Thoracic aorta (tissue), 2 donors: ENCODE measurements at regions not wholly inside any gene's neighbourhood (a gene's known extent, or its start where the extent isn't known, plus 50 kb on each side); places are given as distances from the start of the nearest gene placed in this dataset.

Experiments used
- ATAC-seq: fragments of 150-250 bp; one replicate; pipeline ENCODE4 v1.8.0; 2017; ENCODE audit warnings: low read depth; ENCODE audit not compliant: insufficient number of reproducible peaks, low FRiP score
- DNase-seq: peaks from one replicate; pipeline ENCODE4 v3.0.0-alpha.2; 2020; ENCODE audit warnings: low spot score
- H3K27ac ChIP-seq, 2 donors: fragments of 200-600 bp; sonication (generic); 1 replicate in 1 of 2; 2 replicates in 1 of 2; pipeline ENCODE4 v1.5.1; 2016; ENCODE audit warnings: mild to moderate bottlenecking in 2 of 2, moderate library complexity in 2 of 2
- H3K27me3 ChIP-seq: fragments of 200-600 bp; sonication (generic); replicated peaks from 2 replicates; pipeline ENCODE4 v1.6.0; 2016; ENCODE audit warnings: mild to moderate bottlenecking; ENCODE audit not compliant: insufficient read depth
- H3K36me3 ChIP-seq: fragments of 200-600 bp; sonication (generic); one replicate; pipeline ENCODE4 v1.5.1; 2016
- H3K4me1 ChIP-seq, 2 donors: fragments of 200-600 bp; sonication (generic); 1 replicate in 1 of 2; 2 replicates in 1 of 2; pipeline versions ENCODE4 v1.5.1 to v1.6.0; 2016; ENCODE audit warnings: low read depth in 2 of 2, mild to moderate bottlenecking in 1 of 2; ENCODE audit not compliant: control insufficient read depth in 1 of 2
- H3K4me3 ChIP-seq: fragments of 200-600 bp; sonication (generic); 2 replicates; pipeline ENCODE4 v1.5.1; 2016; ENCODE audit warnings: mild to moderate bottlenecking
- H3K9me3 ChIP-seq: fragments of 200-600 bp; sonication (generic); 2 replicates; pipeline ENCODE4 v1.5.1; 2016
- TF ChIP-seq, protein P1 (sequence below): fragments of 200-600 bp; sonication (generic); IDR thresholded peaks from one replicate; pipeline ENCODE4 v1.5.1; 2019; ENCODE audit warnings: antibody characterized with exemption

DNA sequence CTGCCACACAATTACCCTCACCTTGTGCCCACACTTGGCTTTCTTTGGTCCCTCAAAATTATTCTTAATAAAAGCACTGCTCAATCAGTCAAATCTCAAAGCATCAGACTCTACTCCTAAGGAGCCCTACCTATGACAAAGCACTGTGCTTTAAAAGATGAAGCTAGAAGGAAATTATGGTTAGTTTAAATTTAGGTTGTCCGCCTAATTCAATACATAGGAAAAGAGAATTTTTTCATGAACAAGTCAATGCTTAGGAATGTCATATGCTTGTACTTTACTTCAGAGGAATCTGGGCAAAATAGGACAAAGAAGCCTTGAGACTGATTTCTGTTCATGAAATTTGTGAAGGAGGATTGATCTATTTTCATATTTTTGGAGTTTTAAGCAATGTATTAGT, 726.4 kb upstream of the CDH2 start:
- ATAC-seq (no peak), DNase-seq (no peak)
- H3K4me1 ChIP-seq, result no peaks in the 10 kb centered on the region
- TF ChIP-seq, protein P1, sequence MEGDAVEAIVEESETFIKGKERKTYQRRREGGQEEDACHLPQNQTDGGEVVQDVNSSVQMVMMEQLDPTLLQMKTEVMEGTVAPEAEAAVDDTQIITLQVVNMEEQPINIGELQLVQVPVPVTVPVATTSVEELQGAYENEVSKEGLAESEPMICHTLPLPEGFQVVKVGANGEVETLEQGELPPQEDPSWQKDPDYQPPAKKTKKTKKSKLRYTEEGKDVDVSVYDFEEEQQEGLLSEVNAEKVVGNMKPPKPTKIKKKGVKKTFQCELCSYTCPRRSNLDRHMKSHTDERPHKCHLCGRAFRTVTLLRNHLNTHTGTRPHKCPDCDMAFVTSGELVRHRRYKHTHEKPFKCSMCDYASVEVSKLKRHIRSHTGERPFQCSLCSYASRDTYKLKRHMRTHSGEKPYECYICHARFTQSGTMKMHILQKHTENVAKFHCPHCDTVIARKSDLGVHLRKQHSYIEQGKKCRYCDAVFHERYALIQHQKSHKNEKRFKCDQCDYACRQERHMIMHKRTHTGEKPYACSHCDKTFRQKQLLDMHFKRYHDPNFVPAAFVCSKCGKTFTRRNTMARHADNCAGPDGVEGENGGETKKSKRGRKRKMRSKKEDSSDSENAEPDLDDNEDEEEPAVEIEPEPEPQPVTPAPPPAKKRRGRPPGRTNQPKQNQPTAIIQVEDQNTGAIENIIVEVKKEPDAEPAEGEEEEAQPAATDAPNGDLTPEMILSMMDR, result no peak
- no peaks in the 10 kb centered on the region for H3K27me3 ChIP-seq
- no peaks in the 10 kb centered on the region for H3K36me3 ChIP-seq
- no peak overlapping the region for H3K4me3 ChIP-seq
- no peak overlapping the region for H3K27ac ChIP-seq
- no peaks in the 10 kb centered on the region for H3K9me3 ChIP-seq

DNA sequence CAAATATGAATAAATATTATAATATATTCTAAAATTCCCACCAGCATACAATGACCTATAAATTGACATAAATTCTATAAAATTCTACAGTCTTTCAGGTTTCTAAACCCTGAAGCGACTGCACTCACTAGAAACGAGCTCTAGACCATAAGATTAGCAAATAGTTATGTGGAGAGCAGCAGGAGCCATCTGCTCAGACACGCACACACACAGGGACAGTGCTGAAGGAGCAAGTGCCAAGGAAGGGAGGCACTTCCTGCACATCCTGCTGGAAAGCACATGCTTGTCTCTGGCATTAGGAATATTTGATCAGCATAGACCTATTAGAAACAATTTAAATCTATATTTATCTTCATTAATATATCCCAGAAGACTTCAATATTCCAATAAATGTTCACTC, 713.9 kb upstream of the CDH2 start:
- H3K4me1 ChIP-seq, result no peaks in the 10 kb centered on the region
- H3K36me3 ChIP-seq, result no peaks in the 10 kb centered on the region
- TF ChIP-seq, protein P1, result no peak
- no peaks in the 10 kb centered on the region for H3K27me3 ChIP-seq
- H3K4me3 ChIP-seq, result no peak overlapping the region
- H3K9me3 ChIP-seq, result peaks cover 3% of the 10 kb centered on the region
- ATAC-seq (no peak), DNase-seq (no peak)
- no peak overlapping the region for H3K27ac ChIP-seq

DNA sequence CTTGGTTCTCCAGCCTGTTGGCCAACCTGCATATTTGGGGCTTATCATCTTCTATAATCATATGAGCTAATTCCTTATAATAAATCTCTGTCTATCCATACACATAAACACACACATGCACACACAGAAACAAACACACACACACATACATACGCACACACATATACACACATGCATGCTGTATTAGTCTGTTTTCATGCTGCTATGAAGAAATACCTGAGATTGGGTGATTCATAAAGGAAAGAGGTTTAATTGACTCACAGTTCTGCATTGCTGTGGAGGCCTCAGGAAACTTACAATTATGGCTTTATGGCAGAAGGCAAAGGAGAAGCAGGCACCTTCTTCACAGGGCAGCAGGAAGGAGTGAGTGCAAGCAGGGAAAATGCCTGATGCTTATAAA, 707.4 kb upstream of the CDH2 start:
- no peak overlapping the region for H3K4me3 ChIP-seq
- TF ChIP-seq, protein P1, result no peak
- H3K36me3 ChIP-seq, result no peaks in the 10 kb centered on the region
- no peak for DNase-seq
- no peaks in the 10 kb centered on the region for H3K27me3 ChIP-seq
- no peak overlapping the region for H3K27ac ChIP-seq
- ATAC-seq, result no peak
- H3K4me1 ChIP-seq, result no peaks in the 10 kb centered on the region
- no peaks in the 10 kb centered on the region for H3K9me3 ChIP-seq

DNA sequence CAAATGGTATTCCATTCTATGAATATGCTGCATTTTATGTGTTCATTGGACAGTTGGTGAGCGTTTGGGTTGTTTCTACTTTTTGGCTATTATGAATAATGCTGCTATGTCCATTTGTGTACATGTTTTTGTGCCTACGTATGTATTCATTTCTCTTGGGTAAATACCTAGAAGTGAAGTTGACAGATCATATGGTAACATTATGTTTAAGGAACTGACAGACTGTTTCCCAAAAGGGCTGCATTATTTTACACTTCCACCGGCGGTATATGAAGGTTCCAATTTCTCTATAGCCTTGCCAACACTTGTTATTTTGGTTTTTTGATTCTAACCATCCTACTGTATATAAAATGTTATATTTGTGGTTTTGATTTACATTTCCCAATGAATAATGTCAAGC, 703.9 kb upstream of the CDH2 start:
- Histone ChIP-seq H3K9me3 (no peaks in the 10 kb centered on the region), H3K4me1 (no peaks in the 10 kb centered on the region), H3K27ac (no peak overlapping the region), H3K36me3 (no peaks in the 10 kb centered on the region), H3K4me3 (no peak overlapping the region), H3K27me3 (no peaks in the 10 kb centered on the region)
- DNase-seq (no peak), ATAC-seq (no peak)
- TF ChIP-seq, protein P1, result no peak

DNA sequence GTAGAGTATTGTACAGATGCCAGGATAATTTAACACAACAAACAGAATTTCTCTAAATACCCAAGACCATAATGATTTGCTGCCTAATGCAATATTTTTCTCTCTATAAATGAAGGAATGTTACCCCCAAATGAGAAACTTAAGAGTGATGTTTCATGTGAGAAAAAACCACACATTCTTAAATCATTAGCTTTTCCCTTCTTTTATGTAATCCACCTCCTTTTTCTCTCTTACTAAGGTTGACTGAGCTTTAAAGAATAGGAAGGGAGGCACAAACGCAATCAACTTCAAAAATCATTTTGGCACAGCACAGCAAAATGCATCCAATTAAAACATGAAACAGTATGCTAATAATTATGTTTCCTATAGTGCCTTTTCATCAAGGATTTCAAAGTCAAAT, 698.1 kb upstream of the CDH2 start:
- H3K27ac ChIP-seq, result no peak overlapping the region
- ATAC-seq (no peak), DNase-seq (no peak)
- no peaks in the 10 kb centered on the region for H3K4me1 ChIP-seq
- no peaks in the 10 kb centered on the region for H3K36me3 ChIP-seq
- H3K9me3 ChIP-seq, result no peaks in the 10 kb centered on the region
- TF ChIP-seq, protein P1, result no peak
- H3K27me3 ChIP-seq, result no peaks in the 10 kb centered on the region
- H3K4me3 ChIP-seq, result no peak overlapping the region
